Mucosa of gallbladder (tissue), 1 donor: ENCODE measurements at regions not wholly inside any gene's neighbourhood (a gene's known extent, or its start where the extent isn't known, plus 50 kb on each side); places are given as distances from the start of the nearest gene placed in this dataset.
A peak's percentile ranks its signal among the peaks of the same experiment; 100 is the strongest.
"Not testable (repeated sequence)": the region's sequence is repeated elsewhere in the genome, so short reads cannot be mapped to it uniquely, and the experiment has no call there.

Experiments
- DNase-seq: peaks from one replicate; pipeline ENCODE4 v3.0.0-alpha.2; 2020; ENCODE audit warnings: low spot score
- donor health status: DM: no; HTN: no; CAD: no.

DNA sequence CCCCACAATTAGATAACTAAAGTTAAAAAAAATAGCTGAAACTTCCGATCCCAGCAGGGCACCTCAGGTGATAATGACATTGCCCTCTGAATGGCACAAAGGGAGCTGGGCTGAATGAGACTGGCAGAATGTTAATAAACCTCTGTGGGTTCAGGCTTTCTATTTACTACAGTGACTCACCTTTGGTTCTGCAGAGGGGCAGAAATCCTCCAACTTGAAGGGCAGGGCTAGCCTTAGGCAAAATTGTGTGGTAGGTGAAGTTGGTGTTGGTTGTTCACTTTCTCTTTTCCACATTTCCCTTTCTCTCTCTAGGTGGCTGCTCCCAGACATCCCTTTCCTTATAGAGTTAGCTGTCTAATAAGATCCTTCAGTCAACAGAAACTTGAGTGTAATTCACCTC is 625.2 kb downstream of the EPM2A start:
- DNase-seq = no peak

DNA sequence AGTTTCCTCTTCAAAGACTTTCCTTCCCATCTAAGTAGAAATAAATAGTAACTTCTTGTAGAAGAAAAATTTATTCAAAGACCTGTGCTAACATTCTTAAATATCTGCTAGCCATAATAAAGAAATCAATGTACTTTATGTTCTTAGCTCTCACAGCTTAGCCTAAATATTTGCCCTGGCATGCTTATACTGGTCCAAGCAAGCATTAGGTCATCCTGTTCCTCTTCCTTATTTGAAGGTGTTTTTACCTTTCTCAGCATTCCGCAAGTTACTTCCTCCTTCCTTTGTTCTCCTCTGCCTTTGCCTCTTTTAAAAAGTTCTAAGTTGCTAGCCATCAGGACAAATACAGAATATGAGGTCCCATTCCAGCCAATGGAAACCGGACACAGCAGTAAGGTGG is 623.9 kb downstream of the EPM2A start:
- DNase-seq = not testable (repeated sequence)

DNA sequence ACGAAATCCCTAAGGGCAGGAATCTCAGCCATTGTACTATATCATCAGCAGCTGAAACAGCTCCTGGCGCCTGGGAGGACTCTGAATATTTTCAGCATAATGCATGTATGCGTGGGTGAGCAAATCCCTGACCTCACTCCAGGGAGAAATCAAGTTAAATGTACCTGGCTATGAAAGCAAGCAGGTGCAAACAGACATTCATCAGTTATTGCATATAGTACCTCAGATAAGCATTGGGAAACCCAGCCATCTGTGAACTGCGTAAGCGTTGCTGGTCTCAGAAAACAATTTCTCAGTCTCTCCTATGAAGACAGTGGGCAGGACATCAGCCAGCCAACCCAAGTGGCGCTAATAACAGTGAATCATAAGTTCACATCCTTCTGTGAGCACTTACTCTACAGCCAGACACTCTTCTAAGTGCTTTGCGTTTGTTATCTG is 622.6 kb downstream of the EPM2A start:
- DNase-seq = no peak

DNA sequence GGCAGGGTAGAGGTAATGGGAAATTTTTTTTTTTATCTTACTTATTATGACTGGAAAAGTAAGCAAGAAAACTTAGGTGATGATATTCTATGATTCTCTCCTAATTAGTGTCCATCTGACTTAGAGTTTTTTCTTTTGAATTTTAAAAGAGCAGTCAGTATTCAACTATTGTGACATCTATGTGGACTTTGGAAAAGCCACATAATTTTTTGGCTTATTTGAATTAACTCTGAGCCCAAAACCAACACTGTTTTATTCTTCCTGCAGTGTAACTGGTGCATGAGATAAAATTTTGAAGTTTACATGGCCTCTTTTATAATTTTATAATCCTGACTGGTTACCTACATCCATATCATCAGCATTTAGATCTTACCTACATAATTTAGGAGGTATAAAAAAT is 619.7 kb downstream of the EPM2A start:
- DNase-seq = no peak

DNA sequence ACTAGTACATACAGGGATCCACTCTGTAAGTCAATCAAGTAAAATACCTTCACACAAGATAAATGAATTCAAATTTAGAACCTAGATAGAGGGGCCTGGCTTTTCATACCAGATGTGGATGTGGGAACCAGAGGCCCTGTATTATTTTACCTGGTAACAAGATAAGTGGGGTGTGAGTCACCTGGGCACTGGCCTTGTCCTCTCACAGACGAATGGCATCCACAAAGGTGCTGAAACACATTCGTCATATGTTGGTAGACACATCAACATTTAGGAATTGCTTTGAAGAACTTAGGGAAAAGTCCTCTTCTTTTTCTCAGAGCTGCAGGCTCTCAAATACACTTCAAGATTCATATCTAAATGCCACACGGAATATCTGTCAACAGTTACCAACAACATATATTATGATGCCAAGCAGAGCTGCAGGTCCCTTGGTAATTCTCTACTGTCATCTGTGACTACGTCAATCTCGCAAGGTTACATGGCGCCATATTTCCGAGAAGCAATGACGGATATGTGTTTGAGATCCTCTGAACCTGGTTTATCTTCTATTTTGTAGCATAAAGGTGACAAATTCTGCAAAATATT is 618.6 kb downstream of the EPM2A start:
- no peak for DNase-seq

DNA sequence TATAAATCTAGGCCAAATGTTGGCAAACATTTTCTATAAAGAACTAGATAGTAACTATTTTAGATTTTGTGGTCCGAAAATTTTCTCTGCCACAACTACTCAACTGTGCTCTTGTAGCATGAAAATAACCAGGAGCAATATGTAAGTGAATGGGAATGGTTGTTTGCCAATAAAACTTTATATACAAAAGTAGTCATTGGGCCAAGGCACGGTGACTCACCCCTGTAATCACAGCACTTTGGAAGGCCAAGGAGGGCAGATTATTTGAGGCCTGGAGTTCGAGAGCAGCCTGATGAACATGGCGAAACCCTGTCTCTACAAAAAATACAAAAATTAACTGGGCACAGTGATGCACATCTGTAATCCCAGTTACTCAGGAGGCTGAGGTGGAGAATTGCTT is 617.1 kb downstream of the EPM2A start:
- DNase-seq = no peak

DNA sequence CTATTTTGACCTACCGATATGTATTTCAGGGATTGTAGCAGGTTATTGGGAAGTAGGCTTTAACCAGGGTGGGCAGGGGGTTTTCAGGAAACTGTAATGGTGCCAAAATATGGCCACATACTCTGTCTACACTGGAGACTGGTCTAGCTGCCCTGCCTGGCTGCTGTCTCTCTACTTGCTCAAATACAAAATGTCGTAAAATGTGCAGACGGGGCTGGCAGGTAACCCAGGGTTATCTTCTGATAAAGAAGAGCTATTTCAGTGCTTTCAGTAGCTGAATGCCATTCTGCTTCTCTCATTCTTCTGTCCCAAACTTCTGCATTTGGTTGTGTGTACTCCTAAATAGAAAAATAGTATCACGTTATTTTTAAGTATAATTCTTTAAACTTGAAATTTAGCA is 616.2 kb downstream of the EPM2A start:
- DNase-seq = no peak

DNA sequence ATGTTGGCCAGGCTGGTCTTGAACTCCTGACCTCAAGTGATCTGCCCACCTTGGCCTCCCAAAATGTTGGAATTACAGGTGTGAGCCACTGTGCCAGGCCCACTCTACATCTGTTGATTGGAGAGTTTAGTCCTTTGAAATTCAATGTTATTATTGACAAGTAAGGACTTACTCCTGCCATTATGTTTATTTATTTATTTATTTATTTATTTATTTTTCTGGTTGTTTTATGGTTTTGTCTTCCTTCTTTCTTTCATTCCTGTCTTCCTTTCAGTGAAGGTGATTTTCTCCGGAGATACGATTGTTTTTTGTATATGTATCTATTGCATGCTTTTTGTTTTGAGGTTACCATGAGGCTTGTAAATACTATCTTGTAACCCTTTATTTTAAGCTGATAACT is 602.6 kb downstream of the EPM2A start:
- DNase-seq = no peak

DNA sequence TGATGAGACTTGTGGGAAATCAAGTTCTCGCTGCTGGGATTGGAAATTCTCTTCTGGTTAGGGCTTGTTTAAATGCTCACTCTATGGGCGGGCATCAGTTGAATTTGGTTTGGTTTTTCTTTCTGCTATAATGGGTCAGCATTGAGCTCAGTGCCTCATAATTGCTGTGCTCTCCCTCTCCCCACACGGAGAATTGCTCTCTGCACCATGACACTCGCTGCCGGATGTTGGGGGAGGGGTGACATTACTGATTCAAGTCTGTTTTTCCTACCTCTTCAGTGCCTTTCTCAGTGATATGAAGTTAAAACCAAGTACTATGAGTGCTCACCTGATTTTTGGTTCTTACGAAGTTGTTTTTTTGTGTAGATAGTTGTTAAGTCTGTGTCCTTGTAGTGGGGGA is 599.6 kb downstream of the EPM2A start:
- no peak for DNase-seq

DNA sequence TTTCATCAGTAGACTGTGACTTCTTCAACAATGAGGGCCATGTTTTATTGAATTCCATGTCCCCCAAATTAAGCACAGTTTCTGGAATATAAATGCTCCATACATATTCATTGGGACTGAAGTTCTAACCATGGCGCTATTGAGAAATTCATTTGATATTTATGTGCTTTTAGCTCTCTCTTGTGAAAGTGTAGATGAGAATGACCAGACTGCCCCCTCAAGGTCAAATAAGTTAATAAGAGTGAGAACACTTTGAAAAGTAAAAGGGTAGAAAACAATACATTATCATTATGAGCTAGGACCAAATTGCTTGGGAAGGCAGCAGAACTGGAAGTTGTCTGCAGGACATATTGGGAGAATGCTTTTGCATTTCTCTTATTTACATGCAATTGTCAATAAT is 597.9 kb downstream of the EPM2A start:
- DNase-seq = no peak

DNA sequence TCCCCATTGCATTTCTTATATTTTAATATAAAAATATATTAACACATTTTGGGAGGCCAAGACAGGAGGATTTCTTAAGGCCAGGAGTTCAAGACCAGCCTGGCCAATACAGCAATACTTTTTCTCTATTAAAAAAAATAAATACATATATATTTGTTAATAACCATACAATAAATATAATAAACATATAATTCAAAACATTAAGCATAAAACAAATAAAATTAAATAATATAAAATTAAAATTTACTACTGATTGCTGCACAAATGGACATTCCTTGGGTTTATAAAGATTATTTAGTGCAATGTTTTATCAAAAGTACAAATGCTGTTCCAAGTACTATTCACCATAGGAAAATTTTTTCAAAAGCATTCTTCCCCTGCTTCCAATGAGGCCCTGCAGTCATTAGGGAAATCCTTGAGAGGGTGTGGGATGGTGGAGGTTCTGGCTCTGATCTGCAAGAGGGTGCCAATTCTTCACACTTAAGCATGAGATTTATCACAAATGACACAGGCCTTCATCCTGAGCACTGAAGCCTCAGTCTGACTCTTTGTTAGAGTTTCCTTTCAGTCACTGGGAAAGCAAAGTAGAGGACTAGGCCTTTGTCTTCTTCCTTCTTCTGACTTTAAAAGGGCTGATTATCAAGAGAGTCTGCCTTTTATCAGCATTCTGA is 596.7 kb downstream of the EPM2A start:
- no peak for DNase-seq

DNA sequence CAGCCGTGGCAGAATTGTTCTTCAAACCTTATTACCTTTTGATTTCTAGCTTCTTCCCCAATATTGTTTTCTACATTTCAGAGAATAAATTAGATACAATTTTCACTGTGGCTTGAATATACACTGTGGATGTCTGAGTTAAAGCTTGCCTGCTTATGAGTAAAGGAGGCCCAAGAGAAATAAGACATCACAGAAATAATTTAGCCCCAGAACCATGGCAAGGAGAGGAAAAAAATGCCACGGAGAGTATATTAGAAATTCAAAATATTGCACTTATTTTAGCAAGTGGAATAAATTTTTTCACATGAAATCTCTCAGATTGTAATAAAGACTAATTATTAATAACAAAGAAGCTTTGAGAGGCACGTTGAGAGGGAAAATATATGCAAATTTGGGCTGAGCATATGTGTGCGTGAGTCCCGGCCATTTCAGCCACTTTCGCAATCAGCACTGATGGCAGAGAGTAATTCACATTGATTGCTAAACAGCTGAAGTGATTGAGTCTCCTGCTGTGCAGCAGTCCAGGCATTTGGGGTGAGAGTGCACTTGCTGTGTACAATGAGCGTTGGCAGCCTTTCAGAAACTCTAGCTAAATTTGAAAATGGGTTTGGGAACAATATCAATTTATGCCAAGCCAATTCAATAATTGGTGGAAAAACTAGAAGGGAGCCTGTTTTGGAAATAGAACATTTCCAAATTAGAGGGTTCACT is 596.0 kb downstream of the EPM2A start:
- peak; percentile 13 for DNase-seq

DNA sequence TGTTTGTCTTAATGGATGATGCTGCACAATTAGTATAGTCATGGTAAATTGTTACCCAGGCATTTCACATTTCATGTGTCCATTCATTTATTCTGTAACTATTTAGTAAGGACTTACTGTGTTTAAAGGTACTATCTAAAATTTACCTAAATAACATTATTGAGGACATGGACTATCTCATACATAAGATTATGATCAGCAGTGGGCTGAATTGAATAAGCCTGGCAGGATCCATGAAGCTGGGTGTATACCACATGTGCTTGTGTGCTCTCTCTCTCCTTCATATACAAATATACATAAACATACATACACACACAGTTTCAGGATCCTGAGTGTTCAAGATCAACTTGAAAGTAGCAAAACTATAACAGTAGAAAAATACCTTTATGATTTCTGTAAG is 595.4 kb downstream of the EPM2A start:
- DNase-seq = no peak

DNA sequence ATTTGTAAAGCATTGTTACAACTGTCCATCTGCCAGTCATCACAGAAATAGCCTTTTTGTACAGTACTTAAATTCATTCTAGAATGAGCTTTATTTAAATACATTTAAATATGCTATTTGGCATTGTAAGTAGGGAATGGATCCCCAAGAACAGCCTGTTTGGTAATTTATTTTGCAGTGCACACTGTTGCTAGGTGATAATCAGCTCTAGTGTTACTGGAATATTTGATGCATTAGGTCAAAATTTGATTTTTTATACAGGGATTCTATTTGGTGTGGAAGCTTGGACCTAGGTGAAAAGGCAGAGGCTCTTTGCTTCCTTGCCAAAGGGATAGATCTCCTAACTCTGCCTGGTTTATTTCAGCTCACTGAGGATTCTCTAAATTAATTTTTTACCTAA is 593.7 kb downstream of the EPM2A start:
- no peak for DNase-seq

DNA sequence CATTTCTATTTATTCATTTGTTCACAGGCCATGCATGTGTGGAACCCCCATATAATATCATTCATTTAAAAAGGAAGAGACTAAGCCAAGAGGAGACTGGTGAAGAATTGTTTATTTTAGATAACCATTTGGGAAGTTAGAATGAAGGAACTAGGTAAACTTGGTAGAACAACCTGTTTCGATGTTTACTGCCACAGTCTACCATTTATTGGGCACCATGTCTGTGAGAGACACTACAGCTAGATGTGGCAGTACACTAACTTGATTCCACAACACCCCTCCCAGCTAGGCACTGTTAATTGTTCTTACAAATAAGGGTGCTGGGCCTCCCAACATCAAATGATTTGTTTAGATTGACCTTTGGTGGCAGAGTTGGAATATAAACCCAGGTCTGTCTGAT is 592.4 kb downstream of the EPM2A start:
- no peak for DNase-seq

DNA sequence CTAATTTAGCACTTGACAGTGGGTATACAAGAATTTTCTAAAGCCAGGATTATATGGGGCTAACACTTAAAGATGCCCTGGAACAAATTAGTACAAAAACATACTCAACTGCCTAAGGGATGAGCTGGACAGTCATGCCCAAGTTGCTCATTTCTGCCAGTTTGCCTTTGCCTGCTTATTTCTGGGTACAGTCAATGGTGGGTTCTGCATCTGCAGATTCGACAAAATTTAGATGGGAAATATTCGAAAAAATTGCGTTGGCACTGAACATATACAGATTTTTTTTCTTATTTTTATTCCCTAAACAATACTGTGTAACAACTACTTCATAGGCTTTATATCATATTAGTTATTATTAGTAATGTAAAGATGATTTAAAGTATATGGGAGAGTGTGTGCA is 591.9 kb downstream of the EPM2A start:
- no peak for DNase-seq

DNA sequence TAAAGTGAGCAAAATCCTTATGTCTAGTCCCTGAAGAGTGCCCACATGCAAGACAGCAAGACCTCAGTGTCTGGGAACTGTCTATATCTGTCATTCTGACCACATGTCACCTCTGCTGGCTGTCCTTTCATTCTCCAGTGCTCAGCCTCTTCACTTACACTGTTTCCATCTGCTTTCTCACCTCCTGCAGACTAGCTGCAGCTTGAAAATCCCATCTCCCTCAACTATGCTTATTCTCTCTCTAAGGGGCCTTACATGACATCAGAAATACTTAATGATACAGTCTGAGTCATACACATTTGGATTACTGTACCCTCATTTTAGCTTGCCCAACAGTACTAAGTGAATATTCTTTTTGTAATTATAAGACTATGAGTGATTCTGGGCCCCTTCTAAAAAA is 587.8 kb downstream of the EPM2A start:
- no peak for DNase-seq

DNA sequence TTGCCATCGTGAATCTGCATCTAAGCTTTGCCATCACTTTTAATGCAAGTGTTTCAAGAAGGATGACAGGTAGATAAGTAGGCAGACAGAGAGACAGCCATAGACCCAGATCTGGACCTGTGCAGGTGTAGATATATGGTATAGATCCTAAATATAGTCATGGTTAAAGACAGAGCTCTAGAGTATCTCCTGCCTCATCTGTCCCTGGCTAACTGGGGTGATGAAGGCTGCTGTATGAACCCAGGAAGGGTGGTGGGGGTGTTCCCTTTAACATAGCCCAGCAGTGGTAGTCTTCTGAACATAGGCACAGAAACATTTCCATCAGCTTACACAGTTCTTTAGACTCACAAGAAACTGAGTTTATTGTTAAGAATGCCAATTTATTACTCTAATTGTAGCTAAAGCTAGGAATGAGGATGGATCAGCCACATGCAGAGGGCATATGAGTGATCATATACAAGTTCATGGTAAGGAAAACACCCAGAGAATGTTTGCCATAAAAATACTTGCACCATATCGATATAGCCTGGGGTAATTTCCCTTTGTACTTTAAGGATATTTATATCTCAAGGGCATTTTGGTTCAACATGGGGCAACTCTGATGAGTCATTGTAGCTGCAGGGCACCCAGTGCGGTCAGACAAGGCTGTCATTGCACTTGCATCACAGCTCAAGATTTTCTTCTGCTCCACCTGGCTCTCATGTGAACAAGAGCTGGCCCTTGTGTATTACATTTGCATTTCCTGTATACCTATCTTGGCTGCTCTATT is 587.2 kb downstream of the EPM2A start:
- peak; percentile 50 for DNase-seq

DNA sequence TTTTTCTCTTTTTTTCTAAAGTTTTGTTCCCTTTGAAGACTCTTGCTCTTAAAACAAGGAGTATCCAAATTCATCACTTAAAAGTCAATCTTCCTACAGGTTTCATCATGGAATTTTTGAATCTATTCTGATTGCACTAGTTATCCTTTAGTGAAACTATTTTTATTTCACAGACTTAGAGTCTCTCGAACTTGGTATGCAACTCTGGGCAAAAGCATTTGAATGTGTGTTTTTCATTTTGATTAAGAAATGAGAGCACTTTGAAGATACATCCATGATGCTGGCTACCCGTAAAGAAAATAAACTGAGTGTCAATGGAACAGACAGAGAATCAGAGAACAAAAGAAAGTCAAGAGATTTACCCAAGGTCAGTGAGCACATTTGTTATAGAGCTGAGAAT is 586.5 kb downstream of the EPM2A start:
- DNase-seq = no peak

DNA sequence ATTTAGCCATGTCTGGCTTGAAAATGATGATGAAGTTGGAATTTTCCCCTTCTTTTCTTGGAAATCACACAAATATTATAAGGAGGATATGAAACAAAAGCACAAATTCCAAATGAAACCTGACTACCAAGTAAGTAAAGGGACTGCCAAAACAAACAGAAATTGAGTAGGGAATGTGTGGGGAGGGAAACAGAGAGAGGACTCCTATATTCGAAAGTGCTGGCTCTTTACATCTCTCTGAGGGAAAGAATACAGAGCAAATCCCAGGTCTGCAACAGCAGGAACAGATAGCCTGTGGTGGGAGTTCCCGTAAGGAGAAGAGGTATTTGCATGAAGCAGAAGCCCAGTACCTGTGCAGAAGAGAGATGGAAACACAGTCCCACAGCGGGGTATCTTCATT is 583.7 kb downstream of the EPM2A start:
- no peak for DNase-seq

DNA sequence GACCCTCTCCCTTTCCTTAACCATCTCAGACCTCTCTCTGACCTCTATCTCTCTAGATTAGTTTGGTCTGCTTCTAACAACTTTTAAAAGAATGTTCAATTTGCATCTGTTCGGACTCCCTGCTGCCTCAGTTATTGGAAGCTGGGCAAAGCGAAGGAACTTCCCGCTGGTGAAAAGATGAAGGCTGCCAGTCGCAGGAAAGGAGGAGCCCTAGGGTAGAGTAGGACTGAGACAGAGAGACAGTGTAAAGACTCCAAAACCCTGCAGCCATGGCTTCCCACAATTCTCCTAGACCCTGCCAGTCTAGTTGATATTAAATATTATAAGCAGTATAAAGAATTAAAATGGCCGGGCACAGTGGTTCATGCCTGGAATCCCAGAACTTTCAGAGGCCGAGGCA is 581.8 kb downstream of the EPM2A start:
- no peak for DNase-seq

DNA sequence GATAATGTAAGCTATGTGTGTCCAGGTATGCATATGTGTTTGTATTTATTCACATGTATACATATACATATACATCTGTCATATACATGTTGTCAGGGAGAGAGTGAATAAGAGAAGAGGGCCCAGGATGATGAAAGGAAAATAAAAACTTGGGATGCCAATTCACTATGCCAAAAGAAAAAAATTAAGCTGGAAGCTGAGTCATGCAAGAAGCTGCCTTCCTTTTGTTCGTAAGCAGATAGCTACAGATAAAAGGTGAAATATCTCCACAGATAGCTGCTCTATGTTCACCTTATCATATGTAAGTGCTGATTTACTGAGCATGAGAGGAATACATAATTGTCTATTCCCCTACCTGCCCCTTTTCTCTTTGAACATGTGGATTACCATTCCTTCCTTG is 579.9 kb downstream of the EPM2A start:
- no peak for DNase-seq
